Stimulated activated CD8-positive, alpha-beta memory T cell treated with anti-CD3 and anti-CD28 coated beads, Interleukin-15, amount 100 ng/mL, for 4 hours (primary cell): ENCODE measurements at regions not wholly inside any gene's neighbourhood (a gene's known extent, or its start where the extent isn't known, plus 50 kb on each side); places are given as distances from the start of the nearest gene placed in this dataset.
A peak's percentile ranks its signal among the peaks of the same experiment; 100 is the strongest.

Source experiments
- DNase-seq, 2 donors: peaks; one replicate each; pipeline ENCODE4 v3.0.0-alpha.2; 2020; ENCODE audit warnings: low read depth in 2 of 2

GRCh38 chr6:54716877-54717276, 129.7 kb upstream of the FAM83B start:
- no peak for DNase-seq

DNA sequence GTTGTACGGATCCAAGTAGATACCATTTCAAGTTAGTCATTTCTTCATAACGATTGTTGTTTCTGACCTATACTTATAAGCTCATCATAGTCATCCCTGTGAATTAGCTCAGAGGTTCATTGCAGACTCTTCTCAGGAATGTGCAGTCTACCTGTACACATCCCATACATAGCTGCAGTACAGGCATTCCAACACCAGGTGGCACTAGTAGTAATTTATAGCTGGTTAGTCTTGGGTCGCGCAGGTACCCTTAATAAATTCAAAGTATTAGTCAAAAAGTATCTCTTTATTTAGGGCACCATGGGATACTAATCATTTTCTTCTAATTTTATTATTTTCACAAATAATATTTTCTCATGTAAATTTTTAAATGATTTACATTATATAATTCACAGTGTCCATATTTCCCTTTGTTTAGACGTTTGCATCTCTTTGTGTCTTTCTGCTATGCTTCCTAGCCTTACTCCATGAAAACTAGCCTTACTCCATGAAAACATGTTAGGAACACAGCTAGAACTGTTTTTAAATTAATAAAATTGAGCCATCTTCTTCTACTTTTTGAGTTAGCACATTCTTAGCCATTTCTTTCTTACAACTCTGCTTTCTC, 128.6 kb upstream of the FAM83B start:
- DNase-seq: peak in 1 of 2 donors; percentile 11

DNA sequence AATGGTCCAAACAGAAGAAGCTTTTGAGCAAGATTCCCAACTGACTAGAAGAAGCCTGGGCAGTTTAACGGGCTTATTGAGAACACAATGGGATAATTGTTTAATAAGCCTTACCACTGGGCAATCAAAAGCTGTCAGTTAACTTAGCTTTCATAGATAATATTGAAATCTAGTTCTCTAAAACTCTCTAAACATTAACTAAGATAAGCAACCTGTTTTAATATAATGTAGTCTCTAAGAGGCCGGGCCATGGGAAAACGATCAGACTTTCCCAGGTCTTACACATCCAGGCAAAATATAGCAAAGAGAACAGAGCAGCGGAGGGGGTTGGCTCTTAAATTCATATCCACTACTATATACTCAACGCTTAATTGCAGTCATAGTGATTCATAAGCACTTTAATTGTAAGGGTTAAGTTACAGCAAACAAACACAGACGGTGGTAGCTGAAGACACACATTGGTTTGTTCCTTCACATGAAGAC, 128.0 kb upstream of the FAM83B start:
- DNase-seq: no peak

GRCh38 chr6:54719131-54719530, 127.4 kb upstream of the FAM83B start:
- DNase-seq: no peak

DNA sequence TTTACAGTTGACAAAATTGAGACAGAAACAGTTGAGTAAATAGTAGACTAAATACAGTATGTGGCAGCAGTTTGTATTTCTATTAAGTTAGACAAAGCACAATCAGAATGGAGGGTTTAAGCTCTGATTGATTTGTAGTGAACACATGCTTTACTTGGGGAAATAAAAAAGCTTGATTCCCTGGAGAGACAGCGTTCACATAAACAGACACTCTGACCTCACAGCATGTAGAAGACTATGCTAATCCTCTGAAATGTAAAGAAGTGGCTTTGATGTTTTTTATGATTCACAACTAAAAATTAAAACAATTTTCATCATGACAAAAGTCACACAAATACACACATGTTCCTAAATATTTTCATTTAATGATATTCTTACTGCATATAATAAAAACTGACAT, 126.9 kb upstream of the FAM83B start:
- no peak for DNase-seq

GRCh38 chr6:54722328-54722727, 124.2 kb upstream of the FAM83B start:
- DNase-seq: no peak

DNA sequence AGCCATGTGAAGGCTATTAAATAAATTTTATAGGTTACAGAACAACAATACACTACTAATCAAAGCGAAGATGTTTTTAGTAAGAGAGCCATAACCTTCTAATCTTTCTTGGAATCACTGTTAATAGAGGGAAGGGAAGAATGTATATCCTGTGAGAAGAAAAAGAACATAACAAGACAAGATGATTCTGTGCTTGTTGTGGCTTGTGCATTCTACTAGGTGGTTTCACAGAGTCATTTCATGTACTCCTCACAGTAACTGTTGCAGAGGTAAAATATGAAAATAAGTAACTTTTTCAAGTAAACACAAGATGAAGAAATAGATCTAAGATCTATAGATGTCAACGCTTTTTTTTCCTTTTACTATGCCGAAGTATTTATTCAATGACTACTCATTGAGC, 116.9 kb upstream of the FAM83B start:
- DNase-seq: no peak

DNA sequence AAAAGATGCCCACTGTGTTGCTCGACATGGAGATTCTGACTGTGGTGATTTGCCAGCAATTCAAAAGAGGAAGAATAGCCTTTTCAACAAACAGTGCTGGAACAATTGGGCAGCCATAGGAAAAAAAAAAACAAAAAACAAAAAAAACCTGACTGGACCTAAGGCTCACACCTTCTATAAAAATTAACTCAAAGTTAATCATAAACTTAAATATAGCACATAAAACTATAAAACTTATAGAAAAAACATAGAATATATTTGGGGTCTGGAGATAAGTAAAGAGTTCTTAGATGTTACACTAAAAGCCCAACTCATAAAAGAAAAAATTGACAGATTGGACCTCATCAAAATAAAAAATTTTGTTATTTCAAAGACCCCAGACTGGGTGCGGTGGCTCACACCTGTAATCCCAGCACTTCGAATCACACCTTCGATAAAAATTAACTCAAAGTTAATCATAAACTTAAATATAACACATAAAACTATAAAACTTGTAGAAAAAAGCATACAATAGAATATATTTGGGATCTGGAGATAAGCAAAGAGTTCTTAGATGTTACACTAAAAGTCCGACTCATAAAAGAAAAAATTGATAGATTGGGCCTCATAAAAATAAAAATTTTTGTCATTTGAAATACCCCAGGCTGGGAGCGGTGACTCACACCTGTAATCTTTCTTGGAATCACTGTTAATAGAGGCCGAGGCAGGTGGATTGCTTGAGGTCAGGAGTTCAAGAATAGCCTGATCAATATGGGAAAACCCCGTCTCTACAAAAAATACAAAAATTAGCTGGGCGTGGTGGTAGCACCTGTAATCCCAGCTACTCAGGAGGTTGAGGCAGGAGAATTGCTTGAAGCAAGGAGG, 115.6 kb upstream of the FAM83B start:
- no peak for DNase-seq

- no peak for DNase-seq
Observed at GRCh38 chr6:54737247-54737646, 109.3 kb upstream of the FAM83B start.

GRCh38 chr6:54747955-54748354, 98.6 kb upstream of the FAM83B start:
- no peak for DNase-seq

DNA sequence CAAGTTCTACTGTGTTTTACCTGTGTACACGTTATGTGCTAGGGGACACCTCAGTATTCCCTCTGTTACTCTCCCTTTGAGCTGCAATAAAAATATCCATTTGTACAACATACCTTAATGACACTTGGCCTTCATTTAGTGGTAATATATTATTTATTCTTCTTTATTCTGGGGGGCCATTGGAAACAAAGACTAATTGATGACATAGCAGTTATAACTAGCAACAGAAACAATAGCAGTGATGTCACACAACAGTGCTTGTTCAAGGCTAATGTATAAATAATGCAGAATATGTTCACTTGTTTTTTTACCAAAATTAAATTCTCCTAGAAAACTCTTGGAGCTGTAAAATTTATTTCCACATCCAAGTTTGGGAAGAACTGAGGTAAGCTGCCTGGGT, 92.2 kb upstream of the FAM83B start:
- no peak for DNase-seq

DNA sequence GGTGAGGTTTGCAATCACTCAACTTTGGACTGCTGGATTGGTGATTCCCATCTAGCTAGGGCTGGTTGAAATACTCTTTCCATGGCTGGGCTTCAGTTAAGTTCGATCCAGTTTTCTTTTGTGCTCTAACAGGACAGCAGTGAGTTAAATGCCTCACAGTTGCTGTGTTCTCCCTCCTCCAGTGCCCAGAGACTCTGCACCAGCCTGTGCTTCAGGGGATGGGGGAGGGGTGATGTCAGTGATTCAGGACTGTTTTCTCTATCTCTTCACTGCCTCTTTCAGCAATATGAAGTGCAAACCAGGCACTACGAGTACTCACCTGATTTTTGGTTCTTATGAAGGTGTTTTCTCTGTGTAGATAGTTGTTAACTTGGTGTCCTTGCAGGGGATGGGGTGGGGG, 88.2 kb upstream of the FAM83B start:
- no peak for DNase-seq

DNA sequence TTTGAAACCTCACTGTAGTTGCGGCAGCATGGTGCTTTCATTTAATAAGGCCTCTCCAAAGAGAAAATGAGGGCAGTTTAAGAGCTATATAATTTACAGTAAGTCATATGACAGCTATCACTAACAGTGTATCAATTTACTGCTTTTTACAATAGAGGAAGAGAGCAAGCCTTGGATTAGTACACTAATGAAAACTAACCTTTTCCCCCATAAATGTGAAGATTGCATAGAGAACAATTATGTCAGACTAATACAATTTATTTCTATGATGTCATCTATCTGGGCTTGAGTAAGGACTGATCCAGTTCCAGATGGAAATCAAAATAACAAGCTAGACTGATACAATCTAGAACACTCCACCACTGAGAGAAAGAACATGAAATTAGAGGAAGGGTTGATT, 78.1 kb upstream of the FAM83B start:
- DNase-seq: no peak

GRCh38 chr6:54770328-54770727, 76.2 kb upstream of the FAM83B start:
- no peak for DNase-seq

DNA sequence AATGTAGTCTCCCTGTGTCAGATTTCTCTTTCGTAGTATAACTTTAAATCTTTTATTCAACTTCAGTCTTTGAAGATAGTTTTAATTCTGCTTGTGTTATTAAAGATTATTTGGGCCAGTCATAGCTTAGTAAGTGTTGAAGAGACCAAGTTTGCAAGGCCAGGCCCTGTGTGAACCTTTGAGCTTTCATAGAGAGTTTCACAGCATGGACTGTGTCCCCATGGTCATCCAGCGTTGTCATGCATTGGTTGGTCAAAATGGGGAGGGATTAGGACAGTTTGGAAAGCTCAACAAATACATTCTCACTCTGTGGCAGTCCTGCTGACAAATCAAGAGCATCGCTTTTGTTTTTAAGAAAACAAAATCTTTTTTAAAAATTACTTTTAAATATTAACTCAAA, 74.6 kb upstream of the FAM83B start:
- no peak for DNase-seq

- no peak for DNase-seq
Observed at GRCh38 chr6:54772610-54773009, 74.0 kb upstream of the FAM83B start.

- no peak for DNase-seq
Observed at GRCh38 chr6:54775576-54775975, 71.0 kb upstream of the FAM83B start.

- no peak for DNase-seq
Observed at GRCh38 chr6:54776891-54777290, 69.7 kb upstream of the FAM83B start.

DNA sequence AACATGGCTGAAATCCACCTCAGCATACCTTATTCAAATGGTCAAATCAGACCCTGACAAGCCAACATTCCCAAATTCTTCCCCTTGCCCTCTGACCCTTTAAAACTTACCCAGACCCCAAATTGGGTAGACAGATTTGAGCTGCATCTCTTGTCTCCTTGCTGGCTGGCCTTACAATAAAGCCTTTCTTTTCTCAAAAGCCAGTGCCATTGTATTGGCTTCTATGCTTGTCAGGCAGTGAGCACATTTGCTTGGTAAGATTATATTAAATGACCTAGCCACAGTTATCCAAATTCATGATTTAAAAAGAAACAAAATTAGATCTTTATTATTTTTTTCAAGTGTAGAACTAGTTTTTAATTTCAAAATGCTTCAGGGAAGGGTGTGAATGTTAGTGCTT, 67.8 kb upstream of the FAM83B start:
- no peak for DNase-seq

- no peak for DNase-seq
Observed at GRCh38 chr6:54784011-54784410, 62.6 kb upstream of the FAM83B start.

DNA sequence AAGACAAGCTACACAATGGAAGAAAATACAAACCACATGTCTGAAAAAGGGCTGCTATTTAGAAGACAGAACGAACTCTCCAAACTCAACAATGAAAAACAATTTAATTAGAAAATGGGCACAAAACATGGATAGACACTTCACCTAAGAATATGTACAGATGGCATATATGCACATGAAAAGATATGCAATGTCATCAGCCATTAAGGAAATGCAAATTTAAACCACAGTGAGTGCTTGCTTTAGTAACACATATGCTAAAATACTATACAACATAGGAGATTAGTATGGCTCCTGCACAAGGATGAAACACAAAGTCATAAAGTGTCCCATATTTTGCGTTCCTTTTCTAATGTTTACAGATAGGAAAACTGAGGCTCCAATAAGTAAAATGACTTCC, 60.4 kb upstream of the FAM83B start:
- no peak for DNase-seq

- no peak for DNase-seq
Observed at GRCh38 chr6:54787825-54788224, 58.7 kb upstream of the FAM83B start.
